ENCODE measurements at regions not wholly inside any gene's neighbourhood (a gene's known extent, or its start where the extent isn't known, plus 50 kb on each side); places are given as distances from the start of the nearest gene placed in this dataset.

DNA sequence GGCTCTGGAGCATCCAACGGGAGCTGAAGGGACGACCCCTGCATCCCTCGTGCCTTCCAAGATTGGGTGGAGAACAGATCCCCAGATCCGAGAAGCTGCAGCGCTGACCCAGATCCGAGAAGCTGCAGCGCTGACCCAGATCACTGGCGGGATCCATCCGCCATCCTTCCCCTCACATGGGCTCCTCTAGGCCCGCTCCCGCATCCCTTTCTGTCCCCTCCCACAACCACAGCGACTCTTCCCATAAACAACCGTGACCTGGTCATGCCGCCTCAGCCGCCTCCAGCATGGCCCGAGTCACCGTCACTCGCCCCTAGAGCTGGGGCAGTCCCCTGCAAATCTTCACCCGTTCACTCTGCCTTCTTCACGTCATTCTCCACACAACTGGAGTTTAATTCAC lies 124.9 kb downstream of the UTP18 start:
- TF ChIP-seq FOXP2 (optimal IDR thresholded peaks at IDR 0.05; ENCODE audit: borderline replicate concordance, extremely low read depth, extremely low read length, insufficient read depth) (no peak), SIN3A (IDR thresholded peaks at IDR 0.05; ENCODE audit: borderline replicate concordance, insufficient read depth, low read length) (no peak), TAF1 (IDR thresholded peaks at IDR 0.05; ENCODE audit: borderline replicate concordance, insufficient read depth, low read length) (no peak), POLR2AphosphoS5 (IDR thresholded peaks at IDR 0.05; ENCODE audit: low read depth, low read length) (no peak)
- TF ChIP-seq, protein P1, sequence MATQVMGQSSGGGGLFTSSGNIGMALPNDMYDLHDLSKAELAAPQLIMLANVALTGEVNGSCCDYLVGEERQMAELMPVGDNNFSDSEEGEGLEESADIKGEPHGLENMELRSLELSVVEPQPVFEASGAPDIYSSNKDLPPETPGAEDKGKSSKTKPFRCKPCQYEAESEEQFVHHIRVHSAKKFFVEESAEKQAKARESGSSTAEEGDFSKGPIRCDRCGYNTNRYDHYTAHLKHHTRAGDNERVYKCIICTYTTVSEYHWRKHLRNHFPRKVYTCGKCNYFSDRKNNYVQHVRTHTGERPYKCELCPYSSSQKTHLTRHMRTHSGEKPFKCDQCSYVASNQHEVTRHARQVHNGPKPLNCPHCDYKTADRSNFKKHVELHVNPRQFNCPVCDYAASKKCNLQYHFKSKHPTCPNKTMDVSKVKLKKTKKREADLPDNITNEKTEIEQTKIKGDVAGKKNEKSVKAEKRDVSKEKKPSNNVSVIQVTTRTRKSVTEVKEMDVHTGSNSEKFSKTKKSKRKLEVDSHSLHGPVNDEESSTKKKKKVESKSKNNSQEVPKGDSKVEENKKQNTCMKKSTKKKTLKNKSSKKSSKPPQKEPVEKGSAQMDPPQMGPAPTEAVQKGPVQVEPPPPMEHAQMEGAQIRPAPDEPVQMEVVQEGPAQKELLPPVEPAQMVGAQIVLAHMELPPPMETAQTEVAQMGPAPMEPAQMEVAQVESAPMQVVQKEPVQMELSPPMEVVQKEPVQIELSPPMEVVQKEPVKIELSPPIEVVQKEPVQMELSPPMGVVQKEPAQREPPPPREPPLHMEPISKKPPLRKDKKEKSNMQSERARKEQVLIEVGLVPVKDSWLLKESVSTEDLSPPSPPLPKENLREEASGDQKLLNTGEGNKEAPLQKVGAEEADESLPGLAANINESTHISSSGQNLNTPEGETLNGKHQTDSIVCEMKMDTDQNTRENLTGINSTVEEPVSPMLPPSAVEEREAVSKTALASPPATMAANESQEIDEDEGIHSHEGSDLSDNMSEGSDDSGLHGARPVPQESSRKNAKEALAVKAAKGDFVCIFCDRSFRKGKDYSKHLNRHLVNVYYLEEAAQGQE (IDR thresholded peaks at IDR 0.05; ENCODE audit: insufficient read depth in 1 of 2, low read depth in 2 of 2, low read length in 2 of 2), result no peak

DNA sequence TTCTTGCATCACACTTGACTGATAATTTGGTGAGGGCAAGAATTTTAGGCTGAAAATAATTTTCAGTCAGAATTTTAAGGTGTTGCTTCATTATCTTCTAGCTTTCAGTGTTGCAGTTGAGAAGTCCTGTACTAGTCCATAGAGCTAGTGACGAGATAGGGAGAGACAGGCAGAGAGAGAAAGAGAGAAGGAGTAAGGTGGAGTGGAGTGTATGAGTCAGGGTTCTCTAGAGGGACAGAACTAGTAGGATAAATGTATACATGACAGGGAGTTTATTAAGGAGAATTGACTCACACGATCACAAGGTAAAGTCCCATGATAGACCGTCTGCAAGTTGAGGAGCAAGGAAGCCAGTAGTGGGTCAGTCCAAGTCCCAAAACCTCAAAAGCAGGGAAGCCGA lies 127.2 kb downstream of the UTP18 start:
- TF ChIP-seq SIN3A (IDR thresholded peaks at IDR 0.05; ENCODE audit: borderline replicate concordance, insufficient read depth, low read length) (no peak), TAF1 (IDR thresholded peaks at IDR 0.05; ENCODE audit: borderline replicate concordance, insufficient read depth, low read length) (no peak), FOXP2 (optimal IDR thresholded peaks at IDR 0.05; ENCODE audit: borderline replicate concordance, extremely low read depth, extremely low read length, insufficient read depth) (no peak), POLR2AphosphoS5 (IDR thresholded peaks at IDR 0.05; ENCODE audit: low read depth, low read length) (no peak)
- TF ChIP-seq, protein P1 (IDR thresholded peaks at IDR 0.05; ENCODE audit: insufficient read depth in 1 of 2, low read depth in 2 of 2, low read length in 2 of 2), result no peak

DNA sequence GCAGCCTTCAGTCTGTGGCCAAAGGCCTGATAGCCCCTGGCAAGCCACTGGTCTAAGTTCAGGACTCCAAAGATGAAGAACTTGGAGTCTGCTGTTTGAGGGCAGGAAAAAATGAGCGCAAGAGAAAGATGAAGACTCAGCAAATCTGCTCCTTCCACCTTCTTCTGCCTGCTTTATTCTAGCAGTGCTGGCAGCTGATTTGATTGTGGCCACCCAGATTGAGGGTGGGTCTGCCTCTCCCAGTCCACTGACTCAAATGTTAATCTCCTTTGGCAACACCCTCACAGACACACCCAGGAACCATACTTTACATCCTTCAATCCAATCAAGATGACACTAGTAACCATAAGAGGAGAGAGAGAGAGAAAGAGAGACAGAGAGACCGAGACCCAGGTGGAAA lies 127.6 kb downstream of the UTP18 start:
- TF ChIP-seq TAF1 (IDR thresholded peaks at IDR 0.05; ENCODE audit: borderline replicate concordance, insufficient read depth, low read length) (no peak), FOXP2 (optimal IDR thresholded peaks at IDR 0.05; ENCODE audit: borderline replicate concordance, extremely low read depth, extremely low read length, insufficient read depth) (no peak), POLR2AphosphoS5 (IDR thresholded peaks at IDR 0.05; ENCODE audit: low read depth, low read length) (no peak), SIN3A (IDR thresholded peaks at IDR 0.05; ENCODE audit: borderline replicate concordance, insufficient read depth, low read length) (no peak)
- TF ChIP-seq, protein P1 (IDR thresholded peaks at IDR 0.05; ENCODE audit: insufficient read depth in 1 of 2, low read depth in 2 of 2, low read length in 2 of 2), result no peak

DNA sequence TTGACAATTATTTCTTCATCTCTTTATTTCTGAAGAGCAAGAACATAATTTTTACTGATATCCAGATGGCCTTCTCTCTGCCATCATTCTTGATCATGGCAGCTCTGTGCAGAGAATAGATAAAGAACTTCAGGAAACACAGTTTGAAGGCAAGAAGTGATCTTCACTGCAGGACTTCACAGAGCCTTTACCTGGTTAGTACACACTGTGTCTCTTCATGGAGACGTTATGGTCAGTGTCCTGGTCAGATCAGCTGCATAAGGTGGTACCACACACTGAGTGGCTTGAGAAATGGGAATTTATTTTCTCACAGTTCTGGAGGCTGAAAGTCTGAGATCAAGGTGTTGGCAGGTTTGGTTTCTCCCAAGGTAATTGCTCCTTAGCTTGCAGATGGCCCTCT lies 129.5 kb downstream of the UTP18 start:
- TF ChIP-seq SIN3A (IDR thresholded peaks at IDR 0.05; ENCODE audit: borderline replicate concordance, insufficient read depth, low read length), result no peak
- TF ChIP-seq, protein P1 (IDR thresholded peaks at IDR 0.05; ENCODE audit: insufficient read depth in 1 of 2, low read depth in 2 of 2, low read length in 2 of 2), result no peak
- no peak for TF ChIP-seq FOXP2 (optimal IDR thresholded peaks at IDR 0.05; ENCODE audit: borderline replicate concordance, extremely low read depth, extremely low read length, insufficient read depth)
- TF ChIP-seq POLR2AphosphoS5 (IDR thresholded peaks at IDR 0.05; ENCODE audit: low read depth, low read length), result no peak
- no peak for TF ChIP-seq TAF1 (IDR thresholded peaks at IDR 0.05; ENCODE audit: borderline replicate concordance, insufficient read depth, low read length)
